ENCODE measurements at regions not wholly inside any gene's neighbourhood (a gene's known extent, or its start where the extent isn't known, plus 50 kb on each side); places are given as distances from the start of the nearest gene placed in this dataset.
A peak's percentile ranks its signal among the peaks of the same experiment; 100 is the strongest.

- TF ChIP-seq POLR2A (IDR thresholded peaks at IDR 0.05): no peak
- no peak for TF ChIP-seq CTCF (IDR thresholded peaks at IDR 0.05)
- H3K36me3 ChIP-seq: no peaks in the 10 kb centered on the region
- no peaks in the 10 kb centered on the region for H3K4me1 ChIP-seq
- intact Hi-C loops (cut with DNase I): no loop called here
- H3K27me3 ChIP-seq: no peaks in the 10 kb centered on the region
- DNase-seq (no peak), ATAC-seq (no peak)
- WGBS (ENCODE audit: insufficient coverage, low coverage, low lambda C conversion rate, missing lambda C conversion rate): 53% methylated on average over 2 of the region's 2 CpGs
- H3K27ac ChIP-seq: no peak overlapping the region
- no peaks in the 10 kb centered on the region for H3K9me3 ChIP-seq
- no peak overlapping the region for H3K4me3 ChIP-seq
Observed at GRCh38 chr2:204127238-204127637, 190.7 kb downstream of the ICOS start.

GRCh38 chr2:204129591-204130294 lies 193.2 kb downstream of the ICOS start:
- Histone ChIP-seq H3K27me3 (no peaks in the 10 kb centered on the region), H3K27ac (no peak overlapping the region), H3K36me3 (no peaks in the 10 kb centered on the region), H3K4me1 (no peaks in the 10 kb centered on the region), H3K4me3 (no peak overlapping the region), H3K9me3 (no peaks in the 10 kb centered on the region)
- intact Hi-C loops (cut with DNase I): no loop called here
- ATAC-seq (peak; percentile 53 to 71 (median 61)), DNase-seq (no peak)
- WGBS (ENCODE audit: insufficient coverage, low coverage, low lambda C conversion rate, missing lambda C conversion rate): 57% methylated on average over 13 of the region's 13 CpGs
- TF ChIP-seq POLR2A (IDR thresholded peaks at IDR 0.05) (no peak), CTCF (IDR thresholded peaks at IDR 0.05) (no peak)

- WGBS (ENCODE audit: insufficient coverage, low coverage, low lambda C conversion rate, missing lambda C conversion rate): 25% methylated on average over 1 of the region's 1 CpG
- DNase-seq (no peak), ATAC-seq (no peak)
- TF ChIP-seq POLR2A (IDR thresholded peaks at IDR 0.05): no peak
- no peaks in the 10 kb centered on the region for H3K9me3 ChIP-seq
- intact Hi-C loops (cut with DNase I): no loop called here
- no peaks in the 10 kb centered on the region for H3K36me3 ChIP-seq
- H3K27ac ChIP-seq: no peak overlapping the region
- no peak overlapping the region for H3K4me3 ChIP-seq
- H3K4me1 ChIP-seq: no peaks in the 10 kb centered on the region
- H3K27me3 ChIP-seq: no peaks in the 10 kb centered on the region
Observed at GRCh38 chr2:204131621-204132020, 195.1 kb downstream of the ICOS start.

DNA sequence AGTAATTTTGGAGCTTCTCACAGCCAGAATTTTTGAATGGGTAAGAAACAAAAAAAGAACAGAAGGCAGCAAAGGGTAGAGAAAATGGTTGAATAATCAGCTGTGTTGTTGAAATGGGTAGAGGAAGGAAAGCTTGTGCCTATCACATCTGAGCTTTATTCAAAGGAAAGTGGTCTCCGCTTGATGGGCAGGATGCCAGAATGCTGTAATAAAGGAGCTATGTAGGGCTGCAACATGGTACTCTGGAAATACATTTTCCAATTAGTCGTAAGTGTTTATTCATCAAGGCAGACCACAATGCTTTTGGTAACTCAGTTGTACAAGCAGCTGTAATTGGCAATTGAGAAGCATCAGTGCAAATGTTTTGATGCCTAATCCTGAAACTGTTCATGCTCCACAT lies 196.9 kb downstream of the ICOS start:
- Histone ChIP-seq H3K9me3 (no peaks in the 10 kb centered on the region), H3K27ac (no peak overlapping the region), H3K27me3 (no peaks in the 10 kb centered on the region), H3K4me1 (no peaks in the 10 kb centered on the region), H3K4me3 (no peak overlapping the region), H3K36me3 (no peaks in the 10 kb centered on the region)
- intact Hi-C loops (cut with DNase I): no loop called here
- no peak for TF ChIP-seq POLR2A (IDR thresholded peaks at IDR 0.05)
- no peak for TF ChIP-seq CTCF (IDR thresholded peaks at IDR 0.05)
- WGBS (ENCODE audit: insufficient coverage, low coverage, low lambda C conversion rate, missing lambda C conversion rate): 88% methylated on average over 2 of the region's 2 CpGs
- DNase-seq (no peak), ATAC-seq (no peak)

GRCh38 chr2:204134421-204134820 lies 197.9 kb downstream of the ICOS start:
- Histone ChIP-seq H3K27ac (no peak overlapping the region), H3K9me3 (no peaks in the 10 kb centered on the region), H3K36me3 (no peaks in the 10 kb centered on the region), H3K4me3 (no peak overlapping the region), H3K27me3 (no peaks in the 10 kb centered on the region), H3K4me1 (no peaks in the 10 kb centered on the region)
- TF ChIP-seq CTCF (IDR thresholded peaks at IDR 0.05): no peak
- TF ChIP-seq POLR2A (IDR thresholded peaks at IDR 0.05): no peak
- intact Hi-C loops (cut with DNase I): no loop called here
- WGBS (ENCODE audit: insufficient coverage, low coverage, low lambda C conversion rate, missing lambda C conversion rate): 37% methylated on average over 1 of the region's 3 CpGs
- DNase-seq: no peak
- no peak for ATAC-seq

Measured in right lobe of liver (tissue), 6 donors.